OCI-LY7 (cell line): ENCODE measurements at regions not wholly inside any gene's neighbourhood (a gene's known extent, or its start where the extent isn't known, plus 50 kb on each side); places are given as distances from the start of the nearest gene placed in this dataset.
"Not testable (repeated sequence)": the region's sequence is repeated elsewhere in the genome, so short reads cannot be mapped to it uniquely, and the experiment has no call there.

Experiments
- BruUV-seq: library from RNA; stranded (reverse); fragments of 400-500 nt; replicated peaks from 2 replicates; lab custom pipeline; 2021; lab: Mats Ljungman, UMichigan
- CTCF ChIA-PET: fragments of 300-600 bp; sonication (Branson Sonifier 250); formaldehyde crosslinking; loops from one replicate; lab custom pipeline; 2022; ENCODE audit warnings: antibody characterized with exemption; ENCODE audit not compliant: unreplicated experiment; lab: Charles Lee
- POLR2A ChIA-PET: fragments of 300-600 bp; sonication (Branson Sonifier 250); formaldehyde crosslinking; loops from one replicate; lab custom pipeline; 2022; ENCODE audit warnings: antibody characterized with exemption; lab: Charles Lee
- DNase-seq: peaks from one replicate; pipeline ENCODE4 v3.0.0-alpha.2; 2015; ENCODE audit warnings: low spot score
- H2AFZ ChIP-seq: fragments of 200-600 bp; sonication (generic), shearing (Covaris generic); 2 replicates; pipeline ENCODE4 v1.6.1; 2014; ENCODE audit warnings: mild to moderate bottlenecking, antibody characterized with exemption, low read length, moderate library complexity
- H3K27ac ChIP-seq: fragments of 200-600 bp; sonication (generic); 2 replicates; pipeline ENCODE4 v1.5.1; 2014; ENCODE audit warnings: mixed run types, low read depth, mild to moderate bottlenecking, moderate library complexity, low read length, inconsistent platforms; ENCODE audit not compliant: poor library complexity, severe bottlenecking
- H3K36me3 ChIP-seq: fragments of 200-600 bp; sonication (generic); 2 replicates; pipeline ENCODE4 v1.6.1; 2014; ENCODE audit warnings: mild to moderate bottlenecking, antibody characterized with exemption, low read length, moderate library complexity, mixed read lengths; ENCODE audit not compliant: insufficient read depth
- H3K4me1 ChIP-seq: fragments of 200-600 bp; sonication (generic); 2 replicates; pipeline ENCODE4 v1.5.1; 2014; ENCODE audit warnings: mild to moderate bottlenecking, low read length; ENCODE audit not compliant: insufficient read depth, poor library complexity, severe bottlenecking
- H3K4me2 ChIP-seq: fragments of 200-600 bp; sonication (generic); 2 replicates; pipeline ENCODE4 v1.6.1; 2014; ENCODE audit warnings: mild to moderate bottlenecking, low read length
- H3K4me3 ChIP-seq: fragments of 200-600 bp; sonication (generic); 2 replicates; pipeline ENCODE4 v1.5.1; 2014; ENCODE audit warnings: mild to moderate bottlenecking, low read depth, low read length; ENCODE audit not compliant: poor library complexity, severe bottlenecking
- H3K79me2 ChIP-seq: fragments of 200-600 bp; sonication (generic); 2 replicates; pipeline ENCODE4 v1.6.1; 2016; ENCODE audit warnings: low read depth, mild to moderate bottlenecking, low read length, moderate library complexity, mixed read lengths; ENCODE audit not compliant: insufficient read depth
- H3K9me2 ChIP-seq: fragments of 200-600 bp; sonication (generic); 2 replicates; pipeline ENCODE4 v1.6.1; 2016; ENCODE audit warnings: mild to moderate bottlenecking, low read length, mixed read lengths; ENCODE audit not compliant: insufficient read depth
- H3K9me3 ChIP-seq: fragments of 200-600 bp; sonication (generic); 2 replicates; pipeline ENCODE4 v1.6.1; 2014; ENCODE audit warnings: mild to moderate bottlenecking, mixed run types, low read length, mixed read lengths
- H4K20me1 ChIP-seq: fragments of 200-600 bp; sonication (generic); 2 replicates; pipeline ENCODE4 v1.6.1; 2014; ENCODE audit warnings: mild to moderate bottlenecking, antibody characterized with exemption, low read length, moderate library complexity, mixed read lengths; ENCODE audit not compliant: insufficient read depth
- CTCF ChIP-seq: fragments of 200-600 bp; sonication (generic); conservative IDR thresholded peaks from 2 replicates; pipeline ENCODE4 v1.5.1; 2014; ENCODE audit warnings: mild to moderate bottlenecking, antibody characterized with exemption, low read length, moderate library complexity, mixed read lengths
- EZH2phosphoT487 ChIP-seq: fragments of 200-600 bp; sonication (generic); IDR thresholded peaks from 2 replicates; pipeline ENCODE4 v1.6.1; 2018; ENCODE audit warnings: low read depth, borderline replicate concordance, mild to moderate bottlenecking, mixed run types, antibody characterized with exemption, low read length, moderate library complexity, mixed read lengths
- intact Hi-C: fragments of 100-400 bp; cut with micrococcal nuclease; formaldehyde crosslinking; loops from one replicate; pipeline ENCODE4 v1.10.0; 2022; ENCODE audit not compliant: unreplicated experiment

- ChIA-PET CTCF (no interaction called here), POLR2A (no interaction called here)
- no peak for TF ChIP-seq CTCF
- no peak for TF ChIP-seq EZH2phosphoT487
- BruUV-seq: no TSS peak
- no peaks in the 10 kb centered on the region for H3K79me2 ChIP-seq
- H4K20me1 ChIP-seq: no peaks in the 10 kb centered on the region
- H2AFZ ChIP-seq: no peak overlapping the region
- H3K9me3 ChIP-seq: no peaks in the 10 kb centered on the region
- H3K27ac ChIP-seq: no peak overlapping the region
- no peak overlapping the region for H3K4me3 ChIP-seq
- intact Hi-C loops: no loop called here
- H3K4me2 ChIP-seq: no peak overlapping the region
- no peak for DNase-seq
- H3K36me3 ChIP-seq: no peaks in the 10 kb centered on the region
- no peaks in the 10 kb centered on the region for H3K9me2 ChIP-seq
- no peaks in the 10 kb centered on the region for H3K4me1 ChIP-seq
Observed at GRCh38 chr14:105902131-105902898, 375.9 kb downstream of the TMEM121 start.

GRCh38 chr14:105902899-105903165 is 376.4 kb downstream of the TMEM121 start:
- H3K4me3 ChIP-seq, intact Hi-C loops, H3K4me1 ChIP-seq, CTCF ChIA-PET, H2AFZ ChIP-seq, H3K9me2 ChIP-seq, DNase-seq, H3K79me2 ChIP-seq, H3K9me3 ChIP-seq, BruUV-seq, H3K27ac ChIP-seq, POLR2A ChIA-PET, H3K36me3 ChIP-seq, H4K20me1 ChIP-seq, H3K4me2 ChIP-seq: not testable (repeated sequence)

- H3K79me2 ChIP-seq: no peaks in the 10 kb centered on the region
- intact Hi-C loops: no loop called here
- H3K9me3 ChIP-seq: no peaks in the 10 kb centered on the region
- no peaks in the 10 kb centered on the region for H3K4me1 ChIP-seq
- CTCF ChIA-PET: no interaction called here
- no peaks in the 10 kb centered on the region for H3K36me3 ChIP-seq
- DNase-seq: no peak
- H3K4me3 ChIP-seq: no peak overlapping the region
- POLR2A ChIA-PET: no interaction called here
- H4K20me1 ChIP-seq: no peaks in the 10 kb centered on the region
- no peak overlapping the region for H3K27ac ChIP-seq
- H3K9me2 ChIP-seq: no peaks in the 10 kb centered on the region
- no TSS peak for BruUV-seq
- H3K4me2 ChIP-seq: no peak overlapping the region
- TF ChIP-seq CTCF: no peak
- TF ChIP-seq EZH2phosphoT487: no peak
- H2AFZ ChIP-seq: no peak overlapping the region
Observed at GRCh38 chr14:105903971-105904370, 377.6 kb downstream of the TMEM121 start.
